ENCODE measurements at regions not wholly inside any gene's neighbourhood (a gene's known extent, or its start where the extent isn't known, plus 50 kb on each side); places are given as distances from the start of the nearest gene placed in this dataset.
"Not testable (repeated sequence)": the region's sequence is repeated elsewhere in the genome, so short reads cannot be mapped to it uniquely, and the experiment has no call there.

DNA sequence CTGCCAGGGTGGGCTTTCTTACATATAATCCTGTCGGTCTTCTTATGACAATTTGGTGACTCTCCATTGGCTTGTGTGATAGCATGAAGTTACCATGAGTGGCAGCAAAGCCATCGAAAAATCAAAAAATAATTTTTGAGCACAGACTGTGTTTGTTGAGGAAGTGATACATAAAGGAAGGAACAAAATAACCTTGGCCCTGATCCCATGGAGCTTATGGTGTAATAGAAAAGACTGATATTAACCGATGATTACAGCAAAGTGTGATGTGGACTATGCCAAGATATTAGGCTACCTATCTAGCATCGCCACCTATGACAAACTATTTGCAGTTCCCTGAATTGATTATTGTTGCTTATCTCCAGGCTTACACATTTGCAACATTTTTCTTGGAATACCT lies 383.2 kb downstream of the AEBP2 start:
- in situ Hi-C loops (cut with HindIII; ENCODE audit: low pct_unique_long_range_greater_than_20kb, low sequenced_read_pairs): no loop called here
- ATAC-seq (no peak), DNase-seq (ENCODE audit: low read depth, low spot score) (no peak)
- CTCF ChIA-PET: no interaction called here
- H3K9me3 ChIP-seq (ENCODE audit: control insufficient read depth, insufficient read depth, low read depth, low read length): no peaks in the 10 kb centered on the region
- no peaks in the 10 kb centered on the region for H3K27me3 ChIP-seq (ENCODE audit: control insufficient read depth, insufficient read depth, low read length)
- intact Hi-C loops (cut with micrococcal nuclease; ENCODE audit: unreplicated experiment): no loop called here
- TF ChIP-seq SIN3A (IDR thresholded peaks at IDR 0.05; ENCODE audit: borderline replicate concordance, insufficient read depth, low read depth, low read length) (no peak), POLR2AphosphoS5 (IDR thresholded peaks at IDR 0.05; ENCODE audit: low read depth, low read length) (no peak), TCF7L2 (IDR thresholded peaks at IDR 0.05; ENCODE audit: low read depth, low read length) (no peak)
- TF ChIP-seq, protein P1, sequence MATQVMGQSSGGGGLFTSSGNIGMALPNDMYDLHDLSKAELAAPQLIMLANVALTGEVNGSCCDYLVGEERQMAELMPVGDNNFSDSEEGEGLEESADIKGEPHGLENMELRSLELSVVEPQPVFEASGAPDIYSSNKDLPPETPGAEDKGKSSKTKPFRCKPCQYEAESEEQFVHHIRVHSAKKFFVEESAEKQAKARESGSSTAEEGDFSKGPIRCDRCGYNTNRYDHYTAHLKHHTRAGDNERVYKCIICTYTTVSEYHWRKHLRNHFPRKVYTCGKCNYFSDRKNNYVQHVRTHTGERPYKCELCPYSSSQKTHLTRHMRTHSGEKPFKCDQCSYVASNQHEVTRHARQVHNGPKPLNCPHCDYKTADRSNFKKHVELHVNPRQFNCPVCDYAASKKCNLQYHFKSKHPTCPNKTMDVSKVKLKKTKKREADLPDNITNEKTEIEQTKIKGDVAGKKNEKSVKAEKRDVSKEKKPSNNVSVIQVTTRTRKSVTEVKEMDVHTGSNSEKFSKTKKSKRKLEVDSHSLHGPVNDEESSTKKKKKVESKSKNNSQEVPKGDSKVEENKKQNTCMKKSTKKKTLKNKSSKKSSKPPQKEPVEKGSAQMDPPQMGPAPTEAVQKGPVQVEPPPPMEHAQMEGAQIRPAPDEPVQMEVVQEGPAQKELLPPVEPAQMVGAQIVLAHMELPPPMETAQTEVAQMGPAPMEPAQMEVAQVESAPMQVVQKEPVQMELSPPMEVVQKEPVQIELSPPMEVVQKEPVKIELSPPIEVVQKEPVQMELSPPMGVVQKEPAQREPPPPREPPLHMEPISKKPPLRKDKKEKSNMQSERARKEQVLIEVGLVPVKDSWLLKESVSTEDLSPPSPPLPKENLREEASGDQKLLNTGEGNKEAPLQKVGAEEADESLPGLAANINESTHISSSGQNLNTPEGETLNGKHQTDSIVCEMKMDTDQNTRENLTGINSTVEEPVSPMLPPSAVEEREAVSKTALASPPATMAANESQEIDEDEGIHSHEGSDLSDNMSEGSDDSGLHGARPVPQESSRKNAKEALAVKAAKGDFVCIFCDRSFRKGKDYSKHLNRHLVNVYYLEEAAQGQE (IDR thresholded peaks at IDR 0.05; ENCODE audit: insufficient read depth in 1 of 2, low read depth in 2 of 2, low read length in 1 of 2): no peak
- TF ChIP-seq, protein P2, sequence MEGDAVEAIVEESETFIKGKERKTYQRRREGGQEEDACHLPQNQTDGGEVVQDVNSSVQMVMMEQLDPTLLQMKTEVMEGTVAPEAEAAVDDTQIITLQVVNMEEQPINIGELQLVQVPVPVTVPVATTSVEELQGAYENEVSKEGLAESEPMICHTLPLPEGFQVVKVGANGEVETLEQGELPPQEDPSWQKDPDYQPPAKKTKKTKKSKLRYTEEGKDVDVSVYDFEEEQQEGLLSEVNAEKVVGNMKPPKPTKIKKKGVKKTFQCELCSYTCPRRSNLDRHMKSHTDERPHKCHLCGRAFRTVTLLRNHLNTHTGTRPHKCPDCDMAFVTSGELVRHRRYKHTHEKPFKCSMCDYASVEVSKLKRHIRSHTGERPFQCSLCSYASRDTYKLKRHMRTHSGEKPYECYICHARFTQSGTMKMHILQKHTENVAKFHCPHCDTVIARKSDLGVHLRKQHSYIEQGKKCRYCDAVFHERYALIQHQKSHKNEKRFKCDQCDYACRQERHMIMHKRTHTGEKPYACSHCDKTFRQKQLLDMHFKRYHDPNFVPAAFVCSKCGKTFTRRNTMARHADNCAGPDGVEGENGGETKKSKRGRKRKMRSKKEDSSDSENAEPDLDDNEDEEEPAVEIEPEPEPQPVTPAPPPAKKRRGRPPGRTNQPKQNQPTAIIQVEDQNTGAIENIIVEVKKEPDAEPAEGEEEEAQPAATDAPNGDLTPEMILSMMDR (IDR thresholded peaks at IDR 0.05): no peak
- H3K4me3 ChIP-seq (ENCODE audit: low read depth in 2 of 2, low read length in 2 of 2): no peak overlapping the region
- H3K36me3 ChIP-seq (ENCODE audit: control insufficient read depth, insufficient read depth, low read length): no peaks in the 10 kb centered on the region
- BruUV-seq (replicated peaks): no TSS peak
- no peaks in the 10 kb centered on the region for H3K4me1 ChIP-seq (ENCODE audit: control insufficient read depth, insufficient read depth, low read length)
- POLR2A ChIA-PET: no interaction called here
- H3K27ac ChIP-seq (ENCODE audit: low read length): no peak overlapping the region

DNA sequence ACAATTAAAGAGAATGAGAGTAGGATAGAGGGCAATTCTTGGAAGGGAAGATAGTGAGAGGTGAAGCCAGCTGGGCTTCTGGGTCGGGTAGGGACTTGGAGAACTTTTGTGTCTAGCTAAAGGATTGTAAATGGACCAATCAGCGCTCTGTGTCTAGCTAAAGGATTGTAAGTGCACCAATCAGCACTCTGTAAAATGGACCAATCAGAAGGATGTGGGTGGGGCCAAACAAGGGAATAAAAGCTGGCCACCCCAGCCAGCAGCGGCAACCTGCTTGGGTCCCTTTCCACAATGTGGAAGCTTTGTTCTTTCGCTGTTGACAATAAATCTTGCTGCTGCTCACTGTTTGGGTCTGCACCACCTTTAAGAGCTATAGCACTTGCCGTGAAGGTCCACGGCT lies 384.0 kb downstream of the AEBP2 start:
- BruUV-seq (replicated peaks); DNase-seq (ENCODE audit: low read depth, low spot score); POLR2A ChIA-PET; H3K9me3 ChIP-seq (ENCODE audit: control insufficient read depth, insufficient read depth, low read depth, low read length); H3K27me3 ChIP-seq (ENCODE audit: control insufficient read depth, insufficient read depth, low read length); H3K27ac ChIP-seq (ENCODE audit: low read length); H3K36me3 ChIP-seq (ENCODE audit: control insufficient read depth, insufficient read depth, low read length); H3K4me1 ChIP-seq (ENCODE audit: control insufficient read depth, insufficient read depth, low read length); CTCF ChIA-PET; ATAC-seq; H3K4me3 ChIP-seq (ENCODE audit: low read depth in 2 of 2, low read length in 2 of 2); in situ Hi-C loops (cut with HindIII; ENCODE audit: low pct_unique_long_range_greater_than_20kb, low sequenced_read_pairs); intact Hi-C loops (cut with micrococcal nuclease; ENCODE audit: unreplicated experiment): not testable (repeated sequence)

DNA sequence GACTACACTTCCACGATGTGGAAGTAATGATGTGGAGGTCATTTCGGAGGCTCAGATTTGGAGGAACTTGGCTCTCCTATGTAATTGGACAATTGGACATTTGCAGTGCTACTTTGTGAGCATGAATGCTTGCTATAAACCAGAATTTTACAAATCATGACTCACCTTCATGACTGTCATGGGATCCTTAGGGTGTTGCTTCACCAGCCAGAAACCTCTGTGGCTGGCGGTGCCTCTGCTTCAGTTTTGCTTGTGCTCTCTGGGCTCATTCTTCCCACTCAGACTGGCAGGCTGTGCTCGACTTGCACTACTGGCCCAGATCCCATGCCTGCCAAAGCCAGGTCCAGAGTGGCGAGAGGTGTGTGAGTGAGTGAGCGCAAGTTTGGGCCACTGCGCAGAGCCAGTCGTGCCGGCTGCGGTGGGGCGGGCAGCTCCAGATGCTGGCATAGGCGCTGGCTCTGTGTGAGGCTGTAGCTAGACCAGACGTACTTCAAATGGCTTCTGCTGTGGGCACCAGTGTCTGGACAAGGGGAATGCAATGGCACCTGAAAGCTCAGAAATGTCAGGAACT lies 387.8 kb downstream of the AEBP2 start:
- ATAC-seq (no peak), DNase-seq (ENCODE audit: low read depth, low spot score) (no peak)
- BruUV-seq (replicated peaks): no TSS peak
- Histone ChIP-seq H3K4me1 (ENCODE audit: control insufficient read depth, insufficient read depth, low read length) (no peaks in the 10 kb centered on the region), H3K27me3 (ENCODE audit: control insufficient read depth, insufficient read depth, low read length) (no peaks in the 10 kb centered on the region), H3K9me3 (ENCODE audit: control insufficient read depth, insufficient read depth, low read depth, low read length) (no peaks in the 10 kb centered on the region), H3K36me3 (ENCODE audit: control insufficient read depth, insufficient read depth, low read length) (no peaks in the 10 kb centered on the region), H3K27ac (ENCODE audit: low read length) (no peak overlapping the region), H3K4me3 (ENCODE audit: low read depth in 2 of 2, low read length in 2 of 2) (no peak overlapping the region)
- ChIA-PET CTCF (no interaction called here), POLR2A (no interaction called here)
- intact Hi-C loops (cut with micrococcal nuclease; ENCODE audit: unreplicated experiment): no loop called here
- in situ Hi-C loops (cut with HindIII; ENCODE audit: low pct_unique_long_range_greater_than_20kb, low sequenced_read_pairs): no loop called here
- no peak for TF ChIP-seq POLR2AphosphoS5 (IDR thresholded peaks at IDR 0.05; ENCODE audit: low read depth, low read length)
- TF ChIP-seq, protein P1 (IDR thresholded peaks at IDR 0.05; ENCODE audit: insufficient read depth in 1 of 2, low read depth in 2 of 2, low read length in 1 of 2): no peak
- no peak for TF ChIP-seq TCF7L2 (IDR thresholded peaks at IDR 0.05; ENCODE audit: low read depth, low read length)
- TF ChIP-seq, protein P2 (IDR thresholded peaks at IDR 0.05): no peak
- no peak for TF ChIP-seq SIN3A (IDR thresholded peaks at IDR 0.05; ENCODE audit: borderline replicate concordance, insufficient read depth, low read depth, low read length)
